Activated naive CD4-positive, alpha-beta T cell treated with anti-CD3 and anti-CD28 coated beads, Interleukin-2, amount 50 U/mL, for 16 hours (primary cell): ENCODE measurements at regions not wholly inside any gene's neighbourhood (a gene's known extent, or its start where the extent isn't known, plus 50 kb on each side); places are given as distances from the start of the nearest gene placed in this dataset.

ENCODE experiments used
- DNase-seq: peaks from one replicate; pipeline ENCODE4 v3.0.0-alpha.2; 2020

GRCh38 chr15:25183581-25184251 lies 228.9 kb downstream of the SNRPN start:
- peak; percentile 8 for DNase-seq

- peak; percentile 7 for DNase-seq
These were observed 229.8 kb downstream of the SNRPN start for GRCh38 chr15:25184356-25185155.

- DNase-seq = no peak
These were observed 230.4 kb downstream of the SNRPN start for GRCh38 chr15:25185156-25185710.

- DNase-seq = no peak
These were observed 231.0 kb downstream of the SNRPN start for GRCh38 chr15:25185791-25186190.

- no peak for DNase-seq
These were observed 231.6 kb downstream of the SNRPN start for GRCh38 chr15:25186411-25186810.

GRCh38 chr15:25186906-25187645 lies 232.3 kb downstream of the SNRPN start:
- DNase-seq = no peak

- no peak for DNase-seq
These were observed 233.3 kb downstream of the SNRPN start for GRCh38 chr15:25188051-25188450.

- DNase-seq = no peak
These were observed 233.8 kb downstream of the SNRPN start for GRCh38 chr15:25188551-25189101.

GRCh38 chr15:25189551-25189950 lies 234.8 kb downstream of the SNRPN start:
- DNase-seq = no peak

GRCh38 chr15:25192651-25193050 lies 237.9 kb downstream of the SNRPN start:
- DNase-seq = no peak

GRCh38 chr15:25207369-25207768 lies 231.5 kb downstream of the UBE3A start:
- DNase-seq = no peak

- no peak for DNase-seq
These were observed 230.1 kb downstream of the UBE3A start for GRCh38 chr15:25208735-25209134.

GRCh38 chr15:25220834-25221233 lies 218.0 kb downstream of the UBE3A start:
- no peak for DNase-seq

GRCh38 chr15:25224396-25224795 lies 214.4 kb downstream of the UBE3A start:
- no peak for DNase-seq

- no peak for DNase-seq
These were observed 212.5 kb downstream of the UBE3A start for GRCh38 chr15:25226360-25226759.

GRCh38 chr15:25228261-25228660 lies 210.6 kb downstream of the UBE3A start:
- DNase-seq = no peak

- DNase-seq = no peak
These were observed 208.4 kb downstream of the UBE3A start for GRCh38 chr15:25230442-25230841.

- no peak for DNase-seq
These were observed 205.0 kb downstream of the UBE3A start for GRCh38 chr15:25233766-25234350.

GRCh38 chr15:25234831-25235230 lies 204.0 kb downstream of the UBE3A start:
- DNase-seq = no peak

GRCh38 chr15:25235391-25235790 lies 203.4 kb downstream of the UBE3A start:
- no peak for DNase-seq

- no peak for DNase-seq
These were observed 202.5 kb downstream of the UBE3A start for GRCh38 chr15:25236143-25236860.

GRCh38 chr15:25236861-25237155 lies 202.0 kb downstream of the UBE3A start:
- DNase-seq = no peak
